Mucosa of descending colon (tissue), 3 donors: ENCODE measurements at regions not wholly inside any gene's neighbourhood (a gene's known extent, or its start where the extent isn't known, plus 50 kb on each side); places are given as distances from the start of the nearest gene placed in this dataset.
"Not testable (repeated sequence)": the region's sequence is repeated elsewhere in the genome, so short reads cannot be mapped to it uniquely, and the experiment has no call there.

Experiments used
- ATAC-seq: fragments of 200-7000 bp; cut with Tn5 transposase; one replicate; pipeline ENCODE4 v1.9.1; 2020; ENCODE audit warnings: mild to moderate bottlenecking, moderate library complexity
- DNase-seq, 3 donors: peaks; one replicate each; pipeline ENCODE4 v3.0.0-alpha.2; 2020
- H3K36me3 ChIP-seq: fragments of 200-600 bp; one replicate; pipeline ENCODE4 v1.8.0; 2021; ENCODE audit warnings: low read depth, mild to moderate bottlenecking
- H3K4me1 ChIP-seq: fragments of 200-600 bp; one replicate; pipeline ENCODE4 v1.8.0; 2021; ENCODE audit warnings: low read depth, mild to moderate bottlenecking
- H3K4me3 ChIP-seq: fragments of 200-600 bp; one replicate; pipeline ENCODE4 v1.8.0; 2021; ENCODE audit warnings: mild to moderate bottlenecking
- H3K9me3 ChIP-seq: fragments of 200-600 bp; one replicate; pipeline ENCODE4 v1.8.0; 2021; ENCODE audit warnings: mild to moderate bottlenecking
- CTCF ChIP-seq: fragments of 200-600 bp; IDR thresholded peaks from one replicate; pipeline ENCODE4 v1.8.0; 2022; ENCODE audit warnings: antibody characterized with exemption, mild to moderate bottlenecking
- intact Hi-C, 2 donors: fragments of 100-400 bp; cut with DNase I in 1 of 2; cut with micrococcal nuclease in 1 of 2; formaldehyde crosslinking; loops; one replicate each; pipeline versions ENCODE4 v1.11.0 to v1.11.1; 2022; cut with DNase I, micrococcal nuclease
- donor health status: DM: no; HTN: no; CAD: no; lungs with moderate emphysema.
- donor health status: DM: no; HTN: no; CAD: no.
- donor health status: DM: no; HTN: yes; CAD: no.

DNA sequence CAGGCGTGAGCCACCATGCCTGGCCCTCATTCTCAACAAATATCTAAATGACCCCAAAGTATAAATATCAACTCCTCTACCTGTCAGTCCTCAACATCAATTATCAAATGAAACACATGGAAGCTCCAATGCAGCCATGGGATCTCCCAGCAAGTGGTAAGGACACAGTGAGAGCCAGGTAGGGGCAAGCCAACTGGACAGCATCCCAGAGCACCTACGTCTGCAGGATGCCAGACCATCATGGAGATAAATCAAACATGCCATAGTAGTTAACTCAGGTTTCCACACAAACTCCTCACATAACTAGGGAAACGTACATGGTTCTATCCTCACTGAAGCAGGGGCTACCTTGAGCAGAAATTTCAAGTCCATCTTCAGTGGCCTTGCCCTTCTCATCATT is 159.9 kb upstream of the MED14 start:
- Histone ChIP-seq H3K9me3 (no peaks in the 10 kb centered on the region), H3K36me3 (no peaks in the 10 kb centered on the region), H3K4me1 (no peaks in the 10 kb centered on the region), H3K4me3 (no peak overlapping the region)
- no peak for TF ChIP-seq CTCF
- ATAC-seq (no peak), DNase-seq (no peak)
- intact Hi-C loops = no loop called here

DNA sequence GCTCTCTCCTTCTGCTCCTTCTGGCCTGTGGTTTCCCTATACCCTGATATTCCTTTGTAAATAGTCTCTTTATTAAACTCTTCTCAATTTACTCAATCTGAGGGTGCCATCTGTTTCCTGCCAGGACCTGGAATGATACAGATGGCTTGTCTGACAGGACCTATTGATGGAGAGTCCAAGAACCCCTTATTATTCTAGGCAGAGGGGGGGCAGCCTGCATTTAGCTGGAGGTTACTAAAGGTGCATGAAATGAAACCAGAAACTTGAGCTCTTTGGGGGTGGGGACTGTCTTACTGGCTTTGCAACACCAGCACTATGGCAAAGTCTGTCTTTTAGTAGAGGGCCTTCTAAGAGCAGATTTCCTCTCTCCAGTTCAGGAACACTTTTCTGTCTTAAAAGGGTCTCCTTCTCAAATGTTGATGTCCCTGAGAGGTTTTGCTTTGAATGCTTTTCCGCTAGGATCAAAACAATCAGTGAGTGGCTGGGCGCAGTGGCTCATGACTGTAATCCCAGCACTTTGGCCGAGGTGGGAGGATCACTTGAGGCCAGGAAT is 162.5 kb upstream of the MED14 start:
- no peak for TF ChIP-seq CTCF
- H3K4me1 ChIP-seq = no peaks in the 10 kb centered on the region
- DNase-seq = no peak
- no peaks in the 10 kb centered on the region for H3K9me3 ChIP-seq
- ATAC-seq = no peak
- no peak overlapping the region for H3K4me3 ChIP-seq
- intact Hi-C loops = no loop called here
- no peaks in the 10 kb centered on the region for H3K36me3 ChIP-seq

GRCh38 chrX:40904739-40905138 is 169.4 kb upstream of the MED14 start:
- H3K4me1 ChIP-seq, H3K36me3 ChIP-seq, H3K4me3 ChIP-seq, intact Hi-C loops, ATAC-seq, H3K9me3 ChIP-seq, DNase-seq: not testable (repeated sequence)

GRCh38 chrX:40908026-40908425 is 172.7 kb upstream of the MED14 start:
- Histone ChIP-seq H3K4me3 (no peak overlapping the region), H3K36me3 (no peaks in the 10 kb centered on the region), H3K4me1 (no peaks in the 10 kb centered on the region), H3K9me3 (no peaks in the 10 kb centered on the region)
- no peak for TF ChIP-seq CTCF
- intact Hi-C loops = no loop called here
- ATAC-seq (no peak), DNase-seq (no peak)

- Histone ChIP-seq H3K4me3 (no peak overlapping the region), H3K4me1 (no peaks in the 10 kb centered on the region), H3K9me3 (no peaks in the 10 kb centered on the region), H3K36me3 (no peaks in the 10 kb centered on the region)
- DNase-seq = no peak
- intact Hi-C loops = no loop called here
- TF ChIP-seq CTCF = no peak
- ATAC-seq = no peak
Measured at GRCh38 chrX:40908857-40909475, 173.6 kb upstream of the MED14 start.

- no peak for DNase-seq
- ATAC-seq = no peak
- H3K9me3 ChIP-seq = no peaks in the 10 kb centered on the region
- H3K36me3 ChIP-seq = no peaks in the 10 kb centered on the region
- H3K4me1 ChIP-seq = no peaks in the 10 kb centered on the region
- H3K4me3 ChIP-seq = no peak overlapping the region
- TF ChIP-seq CTCF = no peak
- intact Hi-C loops = no loop called here
Measured at GRCh38 chrX:40912166-40912565, 173.1 kb upstream of the USP9X start.
